ENCODE measurements at regions not wholly inside any gene's neighbourhood (a gene's known extent, or its start where the extent isn't known, plus 50 kb on each side); places are given as distances from the start of the nearest gene placed in this dataset.

GRCh38 chr7:21044913-21045568 lies 258.4 kb upstream of the SP8 start:
- Mint-ChIP-seq H3K4me1 (ENCODE audit: unreplicated experiment) (peaks cover 12% of the 10 kb centered on the region), H3K27ac (no peak overlapping the region), H3K4me3 (no peak overlapping the region), H3K36me3 (no peaks in the 10 kb centered on the region), H3K9me3 (no peaks in the 10 kb centered on the region), H3K27me3 (peaks cover 39% of the 10 kb centered on the region)
- no peak for DNase-seq (ENCODE audit: extremely low spot score, unreplicated experiment)
- no peak for TF ChIP-seq CTCF (conservative IDR thresholded peaks at IDR 0.05)

DNA sequence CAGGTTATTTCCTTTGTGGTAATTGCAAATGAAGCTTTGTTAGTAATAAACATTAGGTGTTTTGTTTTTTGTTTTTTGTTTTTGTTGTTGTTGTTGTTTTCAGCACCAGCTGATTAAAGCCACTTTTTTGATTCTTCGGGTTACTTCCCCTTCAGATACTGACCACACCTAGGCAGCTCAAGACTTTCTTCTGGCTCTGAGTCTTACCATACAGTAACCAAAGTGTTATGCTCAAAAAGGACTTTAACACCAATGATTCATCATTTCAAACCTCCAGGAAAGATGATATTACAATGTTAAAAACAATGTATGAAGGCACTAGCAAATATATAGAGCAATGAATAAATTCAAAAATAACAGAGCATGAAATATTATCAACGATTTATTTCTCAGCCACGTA lies 265.2 kb upstream of the SP8 start:
- H3K36me3 Mint-ChIP-seq = no peaks in the 10 kb centered on the region
- no peaks in the 10 kb centered on the region for H3K9me3 Mint-ChIP-seq
- H3K27ac Mint-ChIP-seq = no peak overlapping the region
- peaks cover 34% of the 10 kb centered on the region for H3K27me3 Mint-ChIP-seq
- TF ChIP-seq CTCF (conservative IDR thresholded peaks at IDR 0.05) = no peak
- H3K4me1 Mint-ChIP-seq (ENCODE audit: unreplicated experiment) = no peaks in the 10 kb centered on the region
- DNase-seq (ENCODE audit: extremely low spot score, unreplicated experiment) = no peak
- H3K4me3 Mint-ChIP-seq = no peak overlapping the region

GRCh38 chr7:21054427-21055112 lies 267.9 kb upstream of the SP8 start:
- H3K27me3 Mint-ChIP-seq = peaks cover 42% of the 10 kb centered on the region
- H3K4me1 Mint-ChIP-seq (ENCODE audit: unreplicated experiment) = no peaks in the 10 kb centered on the region
- H3K27ac Mint-ChIP-seq = no peak overlapping the region
- H3K36me3 Mint-ChIP-seq = no peaks in the 10 kb centered on the region
- no peak for DNase-seq (ENCODE audit: extremely low spot score, unreplicated experiment)
- peaks cover 8% of the 10 kb centered on the region for H3K9me3 Mint-ChIP-seq
- TF ChIP-seq CTCF (conservative IDR thresholded peaks at IDR 0.05) = no peak
- no peak overlapping the region for H3K4me3 Mint-ChIP-seq

DNA sequence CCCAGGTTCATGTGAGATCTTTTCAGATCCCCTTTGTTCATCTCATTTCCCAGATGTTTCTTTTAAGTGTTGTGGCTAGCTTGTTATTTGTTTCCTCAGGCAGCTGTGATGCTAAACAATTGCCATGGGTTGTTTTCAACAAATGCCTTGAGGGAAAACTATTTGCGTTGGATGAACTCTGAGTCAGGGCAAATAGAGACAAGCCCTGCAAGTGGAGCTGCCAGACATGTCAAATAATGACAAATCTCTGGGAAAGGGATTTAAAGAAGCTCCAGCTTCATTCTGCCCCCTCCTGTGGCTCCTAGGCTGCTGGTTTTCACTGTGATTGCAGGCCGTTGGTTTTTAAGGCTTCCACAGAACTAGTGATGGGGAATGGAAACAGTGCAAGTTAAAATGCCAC lies 272.4 kb upstream of the SP8 start:
- no peak for TF ChIP-seq CTCF (conservative IDR thresholded peaks at IDR 0.05)
- Mint-ChIP-seq H3K36me3 (no peaks in the 10 kb centered on the region), H3K4me1 (ENCODE audit: unreplicated experiment) (no peaks in the 10 kb centered on the region), H3K4me3 (no peak overlapping the region), H3K9me3 (peaks cover 13% of the 10 kb centered on the region), H3K27ac (no peak overlapping the region), H3K27me3 (peaks cover 30% of the 10 kb centered on the region)
- no peak for DNase-seq (ENCODE audit: extremely low spot score, unreplicated experiment)

GRCh38 chr7:21063106-21063505 lies 276.4 kb upstream of the SP8 start:
- Mint-ChIP-seq H3K4me3 (no peak overlapping the region), H3K27ac (no peak overlapping the region), H3K4me1 (ENCODE audit: unreplicated experiment) (no peaks in the 10 kb centered on the region), H3K27me3 (peaks cover 27% of the 10 kb centered on the region), H3K36me3 (no peaks in the 10 kb centered on the region), H3K9me3 (peaks cover 8% of the 10 kb centered on the region)
- no peak for DNase-seq (ENCODE audit: extremely low spot score, unreplicated experiment)
- no peak for TF ChIP-seq CTCF (conservative IDR thresholded peaks at IDR 0.05)
